GM12878 (cell line): ENCODE measurements at regions not wholly inside any gene's neighbourhood (a gene's known extent, or its start where the extent isn't known, plus 50 kb on each side); places are given as distances from the start of the nearest gene placed in this dataset.

Source experiments
- BHLHE40 ChIP-seq, 2 experiments: fragments of 450-650 bp in 1 of 2; IDR thresholded peaks; 2 replicates each; pipeline ENCODE4 v1.6.1; 2011 to 2017; ENCODE audit warnings: low read depth in 2 of 2, borderline replicate concordance in 1 of 2, improper control_type of control experiment in 1 of 2, low read length in 1 of 2, mild to moderate bottlenecking in 1 of 2
- CREM ChIP-seq: IDR thresholded peaks from 2 replicates; pipeline ENCODE4 v1.6.1; 2014; ENCODE audit warnings: antibody characterized with exemption, low read depth
- CTCF ChIP-seq, 3 experiments: IDR thresholded peaks in 2 of 3; conservative IDR thresholded peaks in 1 of 3; 2 replicates each; pipeline ENCODE4 v1.5.1; 2011; ENCODE audit warnings: low read depth in 3 of 3, low read length in 3 of 3, mild to moderate bottlenecking in 3 of 3, control low read depth in 2 of 3, moderate library complexity in 2 of 3, inconsistent platforms in 1 of 3, mixed read lengths in 1 of 3; ENCODE audit not compliant: control insufficient read depth in 2 of 3, insufficient read depth in 1 of 3; ENCODE audit errors: extremely low read depth in 1 of 3
- MAX ChIP-seq: IDR thresholded peaks from 2 replicates; pipeline ENCODE4 v1.6.1; 2012; ENCODE audit warnings: low read depth, low read length, improper control_type of control experiment
- RAD21 ChIP-seq: IDR thresholded peaks from 2 replicates; pipeline ENCODE4 v1.6.1; 2011; ENCODE audit warnings: mild to moderate bottlenecking, low read depth, low read length, moderate library complexity; ENCODE audit not compliant: insufficient read depth
- ZBTB33 ChIP-seq: fragments of 450-650 bp; IDR thresholded peaks from 2 replicates; pipeline ENCODE4 v1.6.1; 2017; ENCODE audit warnings: mild to moderate bottlenecking

GRCh38 chr2:62307469-62308389, 111.8 kb downstream of the B3GNT2 start:
- TF ChIP-seq MAX (no peak), ZBTB33 (no peak), CREM (no peak), BHLHE40 (IDR thresholded peaks at IDR 0.05; ENCODE audit: borderline replicate concordance in 1 of 2, low read depth in 2 of 2, low read length in 1 of 2) (no peak), RAD21 (no peak), CTCF (IDR thresholded peaks at IDR 0.05 in 2 of 3, conservative IDR thresholded peaks at IDR 0.05 in 1 of 3; ENCODE audit: control insufficient read depth in 2 of 3, extremely low read depth in 1 of 3, insufficient read depth in 1 of 3, low read depth in 3 of 3, low read length in 3 of 3) (no peak)
